ENCODE measurements at regions not wholly inside any gene's neighbourhood (a gene's known extent, or its start where the extent isn't known, plus 50 kb on each side); places are given as distances from the start of the nearest gene placed in this dataset.

DNA sequence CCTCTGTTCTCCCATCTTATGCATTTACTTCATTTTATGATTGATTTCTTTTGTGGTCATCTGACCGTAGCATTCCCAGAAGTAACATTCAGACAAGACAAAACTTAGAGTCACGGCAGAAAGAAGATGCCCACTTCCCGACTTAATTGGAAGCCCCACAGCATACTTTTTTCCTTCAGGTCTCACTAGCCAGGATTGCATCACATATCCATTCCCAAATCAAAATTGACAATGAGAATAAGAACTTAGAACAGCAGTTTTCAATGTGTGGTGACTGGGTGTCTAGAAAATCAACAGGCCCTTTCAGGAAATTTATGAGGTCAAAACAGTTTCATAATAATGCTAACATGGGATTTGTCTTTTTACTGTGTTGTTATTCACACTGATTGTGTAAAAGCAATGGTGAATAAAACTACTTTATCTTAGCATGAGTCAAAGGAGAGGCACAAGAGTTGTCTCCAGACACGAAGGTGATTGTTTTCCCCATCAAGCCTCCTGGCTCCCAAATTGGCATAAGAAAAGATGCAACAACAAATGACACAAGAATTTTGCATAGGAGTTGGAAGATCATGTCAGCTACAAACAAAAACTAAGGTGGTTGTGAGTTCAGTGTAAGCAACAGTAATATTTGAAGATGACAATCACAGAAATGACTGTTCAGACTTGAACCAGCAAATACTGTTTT lies 493.9 kb downstream of the HTR7 start:
- H3K4me3 Mint-ChIP-seq = peak overlapping the region; percentile 14
- H3K9me3 Mint-ChIP-seq = peaks cover 13% of the 10 kb centered on the region
- H3K36me3 Mint-ChIP-seq = no peaks in the 10 kb centered on the region
- POLR2A ChIA-PET = no interaction called here
- H3K4me1 Mint-ChIP-seq = peaks cover 18% of the 10 kb centered on the region
- ATAC-seq (peak; percentile 81), DNase-seq (ENCODE audit: low spot score) (no peak)
- H3K27me3 Mint-ChIP-seq (ENCODE audit: low read depth) = no peaks in the 10 kb centered on the region; the same call in 1 of the 2 replicates
- TF ChIP-seq, protein P1, sequence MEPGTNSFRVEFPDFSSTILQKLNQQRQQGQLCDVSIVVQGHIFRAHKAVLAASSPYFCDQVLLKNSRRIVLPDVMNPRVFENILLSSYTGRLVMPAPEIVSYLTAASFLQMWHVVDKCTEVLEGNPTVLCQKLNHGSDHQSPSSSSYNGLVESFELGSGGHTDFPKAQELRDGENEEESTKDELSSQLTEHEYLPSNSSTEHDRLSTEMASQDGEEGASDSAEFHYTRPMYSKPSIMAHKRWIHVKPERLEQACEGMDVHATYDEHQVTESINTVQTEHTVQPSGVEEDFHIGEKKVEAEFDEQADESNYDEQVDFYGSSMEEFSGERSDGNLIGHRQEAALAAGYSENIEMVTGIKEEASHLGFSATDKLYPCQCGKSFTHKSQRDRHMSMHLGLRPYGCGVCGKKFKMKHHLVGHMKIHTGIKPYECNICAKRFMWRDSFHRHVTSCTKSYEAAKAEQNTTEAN (CRISPR knock-in tag; IDR thresholded peaks at IDR 0.05) = peak; percentile 62; the same call in 1 of the 2 replicates
- TF ChIP-seq, protein P2, sequence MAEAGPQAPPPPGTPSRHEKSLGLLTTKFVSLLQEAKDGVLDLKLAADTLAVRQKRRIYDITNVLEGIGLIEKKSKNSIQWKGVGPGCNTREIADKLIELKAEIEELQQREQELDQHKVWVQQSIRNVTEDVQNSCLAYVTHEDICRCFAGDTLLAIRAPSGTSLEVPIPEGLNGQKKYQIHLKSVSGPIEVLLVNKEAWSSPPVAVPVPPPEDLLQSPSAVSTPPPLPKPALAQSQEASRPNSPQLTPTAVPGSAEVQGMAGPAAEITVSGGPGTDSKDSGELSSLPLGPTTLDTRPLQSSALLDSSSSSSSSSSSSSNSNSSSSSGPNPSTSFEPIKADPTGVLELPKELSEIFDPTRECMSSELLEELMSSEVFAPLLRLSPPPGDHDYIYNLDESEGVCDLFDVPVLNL (CRISPR knock-in tag; IDR thresholded peaks at IDR 0.05; ENCODE audit: borderline replicate concordance, low read depth) = no peak
- TF ChIP-seq HMGA2 (CRISPR knock-in tag; IDR thresholded peaks at IDR 0.05) = no peak
- TF ChIP-seq, protein P3, sequence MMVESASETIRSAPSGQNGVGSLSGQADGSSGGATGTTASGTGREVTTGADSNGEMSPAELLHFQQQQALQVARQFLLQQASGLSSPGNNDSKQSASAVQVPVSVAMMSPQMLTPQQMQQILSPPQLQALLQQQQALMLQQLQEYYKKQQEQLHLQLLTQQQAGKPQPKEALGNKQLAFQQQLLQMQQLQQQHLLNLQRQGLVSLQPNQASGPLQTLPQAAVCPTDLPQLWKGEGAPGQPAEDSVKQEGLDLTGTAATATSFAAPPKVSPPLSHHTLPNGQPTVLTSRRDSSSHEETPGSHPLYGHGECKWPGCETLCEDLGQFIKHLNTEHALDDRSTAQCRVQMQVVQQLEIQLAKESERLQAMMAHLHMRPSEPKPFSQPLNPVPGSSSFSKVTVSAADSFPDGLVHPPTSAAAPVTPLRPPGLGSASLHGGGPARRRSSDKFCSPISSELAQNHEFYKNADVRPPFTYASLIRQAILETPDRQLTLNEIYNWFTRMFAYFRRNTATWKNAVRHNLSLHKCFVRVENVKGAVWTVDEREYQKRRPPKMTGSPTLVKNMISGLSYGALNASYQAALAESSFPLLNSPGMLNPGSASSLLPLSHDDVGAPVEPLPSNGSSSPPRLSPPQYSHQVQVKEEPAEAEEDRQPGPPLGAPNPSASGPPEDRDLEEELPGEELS (CRISPR knock-in tag; IDR thresholded peaks at IDR 0.05) = peak; percentile 52; the same call in 1 of the 2 replicates
- no peak for TF ChIP-seq FOXJ3 (CRISPR knock-in tag; IDR thresholded peaks at IDR 0.05; ENCODE audit: borderline replicate concordance)
- TF ChIP-seq, protein P4, sequence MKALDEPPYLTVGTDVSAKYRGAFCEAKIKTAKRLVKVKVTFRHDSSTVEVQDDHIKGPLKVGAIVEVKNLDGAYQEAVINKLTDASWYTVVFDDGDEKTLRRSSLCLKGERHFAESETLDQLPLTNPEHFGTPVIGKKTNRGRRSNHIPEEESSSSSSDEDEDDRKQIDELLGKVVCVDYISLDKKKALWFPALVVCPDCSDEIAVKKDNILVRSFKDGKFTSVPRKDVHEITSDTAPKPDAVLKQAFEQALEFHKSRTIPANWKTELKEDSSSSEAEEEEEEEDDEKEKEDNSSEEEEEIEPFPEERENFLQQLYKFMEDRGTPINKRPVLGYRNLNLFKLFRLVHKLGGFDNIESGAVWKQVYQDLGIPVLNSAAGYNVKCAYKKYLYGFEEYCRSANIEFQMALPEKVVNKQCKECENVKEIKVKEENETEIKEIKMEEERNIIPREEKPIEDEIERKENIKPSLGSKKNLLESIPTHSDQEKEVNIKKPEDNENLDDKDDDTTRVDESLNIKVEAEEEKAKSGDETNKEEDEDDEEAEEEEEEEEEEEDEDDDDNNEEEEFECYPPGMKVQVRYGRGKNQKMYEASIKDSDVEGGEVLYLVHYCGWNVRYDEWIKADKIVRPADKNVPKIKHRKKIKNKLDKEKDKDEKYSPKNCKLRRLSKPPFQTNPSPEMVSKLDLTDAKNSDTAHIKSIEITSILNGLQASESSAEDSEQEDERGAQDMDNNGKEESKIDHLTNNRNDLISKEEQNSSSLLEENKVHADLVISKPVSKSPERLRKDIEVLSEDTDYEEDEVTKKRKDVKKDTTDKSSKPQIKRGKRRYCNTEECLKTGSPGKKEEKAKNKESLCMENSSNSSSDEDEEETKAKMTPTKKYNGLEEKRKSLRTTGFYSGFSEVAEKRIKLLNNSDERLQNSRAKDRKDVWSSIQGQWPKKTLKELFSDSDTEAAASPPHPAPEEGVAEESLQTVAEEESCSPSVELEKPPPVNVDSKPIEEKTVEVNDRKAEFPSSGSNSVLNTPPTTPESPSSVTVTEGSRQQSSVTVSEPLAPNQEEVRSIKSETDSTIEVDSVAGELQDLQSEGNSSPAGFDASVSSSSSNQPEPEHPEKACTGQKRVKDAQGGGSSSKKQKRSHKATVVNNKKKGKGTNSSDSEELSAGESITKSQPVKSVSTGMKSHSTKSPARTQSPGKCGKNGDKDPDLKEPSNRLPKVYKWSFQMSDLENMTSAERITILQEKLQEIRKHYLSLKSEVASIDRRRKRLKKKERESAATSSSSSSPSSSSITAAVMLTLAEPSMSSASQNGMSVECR (CRISPR knock-in tag; IDR thresholded peaks at IDR 0.05; ENCODE audit: borderline replicate concordance) = no peak
- peak overlapping the region; percentile 95 for H3K27ac Mint-ChIP-seq
- CTCF ChIA-PET = no interaction called here

DNA sequence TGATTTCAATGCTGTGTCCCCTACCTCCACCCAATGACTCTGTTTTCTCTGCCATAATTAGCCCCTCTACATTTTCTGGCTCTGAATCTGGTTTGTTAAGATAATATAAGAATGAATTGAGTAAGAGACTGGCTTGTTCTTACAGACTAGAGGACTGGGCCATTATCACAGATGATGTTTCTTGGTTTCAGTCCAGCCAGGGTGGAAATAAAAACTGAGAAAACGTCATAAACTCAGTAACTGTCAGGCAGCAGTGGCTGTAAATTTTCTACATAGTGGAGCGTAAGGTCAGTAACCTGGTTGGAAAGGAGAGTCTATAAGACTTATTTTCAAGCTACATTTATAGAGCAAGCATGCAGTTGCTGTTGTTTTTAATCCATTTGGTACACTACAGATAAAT lies 485.4 kb downstream of the HTR7 start:
- ATAC-seq = no peak
- no peaks in the 10 kb centered on the region; the same call in 1 of the 2 replicates for H3K27me3 Mint-ChIP-seq (ENCODE audit: low read depth)
- H3K36me3 Mint-ChIP-seq = peaks cover 3% of the 10 kb centered on the region; the same call in 1 of the 2 replicates
- H3K4me3 Mint-ChIP-seq = no peak overlapping the region
- no peaks in the 10 kb centered on the region for H3K4me1 Mint-ChIP-seq
- DNase-seq (ENCODE audit: low spot score) = no peak
- no peak overlapping the region for H3K27ac Mint-ChIP-seq
- H3K9me3 Mint-ChIP-seq = peaks cover 10% of the 10 kb centered on the region
- CTCF ChIA-PET = interaction anchor here (0.6 kb wide), 1 partner anchor 10 kb away, joined by 3 read pairs; no protein-coding TSS in a partner anchor
- TF ChIP-seq NR2C2 (CRISPR knock-in tag; IDR thresholded peaks at IDR 0.05) (no peak), FOXJ3 (CRISPR knock-in tag; IDR thresholded peaks at IDR 0.05; ENCODE audit: borderline replicate concordance) (no peak), MXD4 (CRISPR knock-in tag; IDR thresholded peaks at IDR 0.05; ENCODE audit: borderline replicate concordance) (no peak), ZNF396 (CRISPR knock-in tag; IDR thresholded peaks at IDR 0.05; ENCODE audit: borderline replicate concordance) (no peak), HMGA2 (CRISPR knock-in tag; IDR thresholded peaks at IDR 0.05) (no peak), NR1H2 (CRISPR knock-in tag; IDR thresholded peaks at IDR 0.05) (no peak), IRF2 (CRISPR knock-in tag; IDR thresholded peaks at IDR 0.05; ENCODE audit: borderline replicate concordance, low read depth) (no peak), ATF1 (CRISPR knock-in tag; IDR thresholded peaks at IDR 0.05) (no peak)
- TF ChIP-seq, protein P5, sequence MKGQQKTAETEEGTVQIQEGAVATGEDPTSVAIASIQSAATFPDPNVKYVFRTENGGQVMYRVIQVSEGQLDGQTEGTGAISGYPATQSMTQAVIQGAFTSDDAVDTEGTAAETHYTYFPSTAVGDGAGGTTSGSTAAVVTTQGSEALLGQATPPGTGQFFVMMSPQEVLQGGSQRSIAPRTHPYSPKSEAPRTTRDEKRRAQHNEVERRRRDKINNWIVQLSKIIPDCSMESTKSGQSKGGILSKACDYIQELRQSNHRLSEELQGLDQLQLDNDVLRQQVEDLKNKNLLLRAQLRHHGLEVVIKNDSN (CRISPR knock-in tag; IDR thresholded peaks at IDR 0.05) = no peak
- POLR2A ChIA-PET = no interaction called here

Measured in WTC11 (cell line).